Sigmoid colon (tissue), 4 donors: ENCODE measurements at regions not wholly inside any gene's neighbourhood (a gene's known extent, or its start where the extent isn't known, plus 50 kb on each side); places are given as distances from the start of the nearest gene placed in this dataset.

Experiments used
- CTCF ChIP-seq, 4 experiments: fragments of 450-650 bp in 3 of 4; fragments of 200-600 bp in 1 of 4; IDR thresholded peaks; one replicate each; pipeline ENCODE4 v1.5.1; 2016 to 2019; ENCODE audit warnings: antibody characterized with exemption in 4 of 4, mild to moderate bottlenecking in 3 of 4, moderate library complexity in 2 of 4
- POLR2A ChIP-seq, 2 donors: fragments of 450-650 bp; IDR thresholded peaks; one replicate each; pipeline ENCODE4 v1.6.1; 2016; ENCODE audit warnings: antibody characterized with exemption in 2 of 2, mild to moderate bottlenecking in 2 of 2, moderate library complexity in 2 of 2
- POLR2AphosphoS5 ChIP-seq, 4 donors: sonication (generic); formaldehyde crosslinking; IDR thresholded peaks; one replicate each; pipeline ENCODE4 v1.6.1; 2017; ENCODE audit warnings: antibody characterized with exemption in 4 of 4

- TF ChIP-seq POLR2A (IDR thresholded peaks at IDR 0.05) (no peak), CTCF (IDR thresholded peaks at IDR 0.05) (no peak), POLR2AphosphoS5 (IDR thresholded peaks at IDR 0.05) (no peak)
These were observed 116.7 kb upstream of the NEO1 start for GRCh38 chr15:72935521-72935920.
